CD14-positive monocyte (primary cell): ENCODE measurements at regions not wholly inside any gene's neighbourhood (a gene's known extent, or its start where the extent isn't known, plus 50 kb on each side); places are given as distances from the start of the nearest gene placed in this dataset.

Experiments
- DNase-seq, 3 donors: peaks; one replicate each; pipeline ENCODE4 v3.0.0-alpha.2; 2011 to 2022
- H2AFZ ChIP-seq: 2 replicates; pipeline ENCODE4 v1.6.0; 2012; ENCODE audit warnings: mild to moderate bottlenecking, low read depth, low read length, inconsistent platforms; ENCODE audit not compliant: insufficient read depth, poor library complexity, severe bottlenecking
- H3K27ac ChIP-seq, 2 donors: 1 replicate in 1 of 2; 2 replicates in 1 of 2; pipeline ENCODE4 v1.5.1; 2012 to 2013; ENCODE audit warnings: low read length in 2 of 2, control low read depth in 1 of 2, inconsistent platforms in 1 of 2, low read depth in 1 of 2, mild to moderate bottlenecking in 1 of 2
- H3K27me3 ChIP-seq, 2 donors: one replicate each; pipeline versions ENCODE4 v1.6.0 to v1.6.1; 2011 to 2013; ENCODE audit warnings: low read length in 2 of 2; ENCODE audit not compliant: control insufficient read depth in 2 of 2, insufficient read depth in 2 of 2
- H3K36me3 ChIP-seq, 2 donors: replicated peaks in 1 of 2; 1 replicate in 1 of 2; 2 replicates in 1 of 2; pipeline versions ENCODE4 v1.5.1 to v1.6.1; 2012 to 2013; ENCODE audit warnings: low read length in 2 of 2, control low read depth in 1 of 2, inconsistent platforms in 1 of 2, mild to moderate bottlenecking in 1 of 2; ENCODE audit not compliant: insufficient read depth in 2 of 2, control insufficient read depth in 1 of 2
- H3K4me1 ChIP-seq, 2 donors: 1 replicate in 1 of 2; 2 replicates in 1 of 2; pipeline versions ENCODE4 v1.5.1 to v1.6.1; 2012 to 2013; ENCODE audit warnings: low read length in 2 of 2, control low read depth in 1 of 2, inconsistent platforms in 1 of 2, mild to moderate bottlenecking in 1 of 2, moderate library complexity in 1 of 2; ENCODE audit not compliant: insufficient read depth in 2 of 2, control insufficient read depth in 1 of 2
- H3K4me2 ChIP-seq: replicated peaks from 2 replicates; pipeline ENCODE3; 2012; ENCODE audit warnings: low read length, moderate library complexity, mild to moderate bottlenecking; ENCODE audit not compliant: poor library complexity, severe bottlenecking; ENCODE audit errors: extremely low read depth
- H3K4me3 ChIP-seq, 3 experiments: fragments of 200-600 bp in 1 of 3; sonication (generic) in 1 of 3; replicated peaks in 1 of 3; 1 replicate in 2 of 3; 2 replicates in 1 of 3; pipeline ENCODE4 v1.5.1; 2011 to 2013; ENCODE audit warnings: low read length in 3 of 3, mild to moderate bottlenecking in 3 of 3, control low read depth in 2 of 3, low read depth in 2 of 3, inconsistent platforms in 1 of 3, moderate library complexity in 1 of 3
- H3K79me2 ChIP-seq: 2 replicates; pipeline ENCODE4 v1.6.0; 2012; ENCODE audit warnings: mild to moderate bottlenecking, control low read depth, inconsistent platforms, low read length, moderate library complexity; ENCODE audit not compliant: insufficient read depth
- H3K9ac ChIP-seq: 2 replicates; pipeline ENCODE4 v1.6.0; 2017; ENCODE audit warnings: low read length, mild to moderate bottlenecking; ENCODE audit not compliant: insufficient read depth, poor library complexity, severe bottlenecking
- H3K9me3 ChIP-seq, 2 donors: replicated peaks in 1 of 2; 1 replicate in 1 of 2; 2 replicates in 1 of 2; pipeline versions ENCODE4 v1.5.1 to v1.6.1; 2012 to 2013; ENCODE audit warnings: low read length in 2 of 2, control low read depth in 1 of 2; ENCODE audit not compliant: control insufficient read depth in 1 of 2, insufficient read depth in 1 of 2
- H4K20me1 ChIP-seq: 2 replicates; pipeline ENCODE4 v1.6.0; 2012; ENCODE audit warnings: mild to moderate bottlenecking, low read length, control low read depth, moderate library complexity; ENCODE audit not compliant: insufficient read depth
- H3K27ac Mint-ChIP-seq, 7 donors: one replicate each; pipeline ENCODE4 v1.8.0; 2020; ENCODE audit warnings: mild to moderate bottlenecking in 7 of 7, mixed read lengths in 7 of 7, moderate library complexity in 6 of 7, inconsistent platforms in 2 of 7
- H3K27me3 Mint-ChIP-seq, 3 donors: one replicate each; pipeline ENCODE4 v1.8.0; 2021 to 2022; ENCODE audit warnings: low read depth in 3 of 3, mild to moderate bottlenecking in 3 of 3, mixed read lengths in 3 of 3, moderate library complexity in 3 of 3, inconsistent platforms in 1 of 3
- H3K36me3 Mint-ChIP-seq, 2 donors: one replicate each; pipeline ENCODE4 v1.8.0; 2020; ENCODE audit warnings: mixed read lengths in 2 of 2, inconsistent platforms in 1 of 2, mild to moderate bottlenecking in 1 of 2
- H3K4me1 Mint-ChIP-seq: one replicate; pipeline ENCODE4 v1.8.0; 2020; ENCODE audit warnings: mild to moderate bottlenecking, mixed read lengths
- H3K4me3 Mint-ChIP-seq, 2 donors: one replicate each; pipeline ENCODE4 v1.8.0; 2020; ENCODE audit warnings: mild to moderate bottlenecking in 2 of 2, mixed read lengths in 2 of 2, moderate library complexity in 1 of 2
- H3K9me3 Mint-ChIP-seq, 7 donors: one replicate each; pipeline ENCODE4 v1.8.0; 2020 to 2022; ENCODE audit warnings: mixed read lengths in 7 of 7, mild to moderate bottlenecking in 6 of 7, moderate library complexity in 6 of 7, inconsistent platforms in 2 of 7
- CTCF ChIP-seq: fragments of 200-600 bp; IDR thresholded peaks from one replicate; pipeline ENCODE4 v1.8.0; 2022; ENCODE audit warnings: antibody characterized with exemption, mild to moderate bottlenecking
- WGBS: methylation state at CpG from one replicate; pipeline ENCODE4 v1.1.5; 2013; ENCODE audit warnings: missing lambda C conversion rate; ENCODE audit not compliant: insufficient coverage; 5-methylcytosine and 5-hydroxymethylcytosine counted together
- intact Hi-C, 2 donors: fragments of 100-400 bp; cut with micrococcal nuclease; formaldehyde crosslinking; loops; one replicate each; pipeline versions ENCODE4 v1.15.0 to v1.15.1; 2023

- WGBS: no CpG with 5 or more reads among the region's 1 CpG
- Mint-ChIP-seq H3K27ac (no peak overlapping the region), H3K9me3 (peaks cover 0 to 6% (median 0%) of the 10 kb centered on the region in 7 donors), H3K36me3 (no peaks in the 10 kb centered on the region), H3K4me3 (no peak overlapping the region), H3K27me3 (no peaks in the 10 kb centered on the region), H3K4me1 (no peaks in the 10 kb centered on the region)
- TF ChIP-seq CTCF: no peak
- H4K20me1 ChIP-seq: no peaks in the 10 kb centered on the region
- no peak overlapping the region for H2AFZ ChIP-seq
- H3K4me3 ChIP-seq: no peak overlapping the region
- H3K27ac ChIP-seq: no peak overlapping the region
- H3K79me2 ChIP-seq: no peaks in the 10 kb centered on the region
- peaks cover 0 to 13% of the 10 kb centered on the region in 2 donors for H3K9me3 ChIP-seq
- no peak overlapping the region for H3K4me2 ChIP-seq
- no peaks in the 10 kb centered on the region for H3K4me1 ChIP-seq
- no peak for DNase-seq
- no peaks in the 10 kb centered on the region for H3K36me3 ChIP-seq
- intact Hi-C loops: no loop called here
- H3K27me3 ChIP-seq: no peaks in the 10 kb centered on the region
- no peak overlapping the region for H3K9ac ChIP-seq
Observed at GRCh38 chr4:59175617-59176016, 2024.5 kb upstream of the ADGRL3 start.

- Histone ChIP-seq H3K4me2 (no peak overlapping the region), H4K20me1 (no peaks in the 10 kb centered on the region)
- no peak overlapping the region for H3K27ac Mint-ChIP-seq
Observed at GRCh38 chr4:59179372-59179771, 2020.8 kb upstream of the ADGRL3 start.

More at GRCh38 chr4:59179372-59179771, 2020.8 kb upstream of the ADGRL3 start:
- Mint-ChIP-seq H3K9me3 (peaks cover 0 to 6% (median 0%) of the 10 kb centered on the region in 7 donors), H3K4me3 (no peak overlapping the region), H3K27me3 (no peaks in the 10 kb centered on the region), H3K4me1 (no peaks in the 10 kb centered on the region), H3K36me3 (no peaks in the 10 kb centered on the region)
- no peak for TF ChIP-seq CTCF
- Histone ChIP-seq H3K27ac (no peak overlapping the region), H3K36me3 (no peaks in the 10 kb centered on the region), H3K4me1 (no peaks in the 10 kb centered on the region), H3K79me2 (no peaks in the 10 kb centered on the region), H3K4me3 (no peak overlapping the region), H2AFZ (no peak overlapping the region), H3K27me3 (no peaks in the 10 kb centered on the region), H3K9ac (no peak overlapping the region), H3K9me3 (peaks cover 0 to 13% of the 10 kb centered on the region in 2 donors)
- intact Hi-C loops: no loop called here
- no peak for DNase-seq
